ENCODE measurements at regions not wholly inside any gene's neighbourhood (a gene's known extent, or its start where the extent isn't known, plus 50 kb on each side); places are given as distances from the start of the nearest gene placed in this dataset.

GRCh38 chrX:140433582-140433981, 71.3 kb downstream of the SOX3 start:
- Histone ChIP-seq H2AFZ (ENCODE audit: control insufficient read depth, low read depth, low read length) (no peak overlapping the region), H3K9me3 (replicated peaks; ENCODE audit: control insufficient read depth, insufficient read depth, low read length) (no peaks in the 10 kb centered on the region), H3K27ac (ENCODE audit: control insufficient read depth, insufficient read depth) (no peak overlapping the region), H3K4me1 (ENCODE audit: control insufficient read depth, insufficient read depth, low read length) (no peaks in the 10 kb centered on the region), H3K36me3 (ENCODE audit: control insufficient read depth in 2 of 2, insufficient read depth in 2 of 2, low read length in 1 of 2) (no peaks in the 10 kb centered on the region), H3K79me2 (ENCODE audit: control insufficient read depth, insufficient read depth, low read length) (no peaks in the 10 kb centered on the region), H4K20me1 (ENCODE audit: control insufficient read depth, insufficient read depth) (no peaks in the 10 kb centered on the region), H3K4me3 (no peak overlapping the region), H3K4me2 (ENCODE audit: control insufficient read depth, insufficient read depth) (no peak overlapping the region), H3K9ac (ENCODE audit: control insufficient read depth, insufficient read depth, low read length) (no peak overlapping the region), H3K27me3 (replicated peaks in 1 of 2; ENCODE audit: control insufficient read depth in 2 of 2, insufficient read depth in 2 of 2, low read length in 1 of 2) (no peaks in the 10 kb centered on the region)
- 41% methylated on average over 4 of the region's 4 CpGs for WGBS (ENCODE audit: insufficient coverage, insufficient replicate concordance, low lambda C conversion rate, missing lambda C conversion rate)
- ChIA-PET POLR2A (no interaction called here), SMC1A (ENCODE audit: uncharacterized antibody, unreplicated experiment) (no interaction called here), CTCF (no interaction called here), RAD21 (ENCODE audit: unreplicated experiment) (no interaction called here)
- no peak for ATAC-seq
- no TSS peak for BruUV-seq (replicated peaks)
- intact Hi-C loops (cut with micrococcal nuclease; ENCODE audit: unreplicated experiment) (no loop called here), in situ Hi-C loops (cut with MboI) (no loop called here)
- FAIRE-seq = no peak
- DNase-seq (ENCODE audit: low read depth, low spot score) = no peak
- TF ChIP-seq CTCF (IDR thresholded peaks at IDR 0.05 in 2 of 3, conservative IDR thresholded peaks at IDR 0.05 in 1 of 3; ENCODE audit: control insufficient read depth in 2 of 3, extremely low read depth in 1 of 3, insufficient read depth in 1 of 3, low read depth in 3 of 3, low read length in 3 of 3) (no peak), WRNIP1 (IDR thresholded peaks at IDR 0.05; ENCODE audit: borderline replicate concordance, low read depth, low read length) (no peak), MTA2 (IDR thresholded peaks at IDR 0.05; ENCODE audit: low read depth) (no peak), CUX1 (IDR thresholded peaks at IDR 0.05; ENCODE audit: insufficient replicate concordance, low read depth, low read length) (no peak), ZBTB4 (CRISPR knock-in tag; IDR thresholded peaks at IDR 0.05) (no peak), ZNF207 (IDR thresholded peaks at IDR 0.05; ENCODE audit: borderline replicate concordance) (no peak), TCF12 (IDR thresholded peaks at IDR 0.05; ENCODE audit: low read depth, low read length) (no peak), SMAD5 (IDR thresholded peaks at IDR 0.05; ENCODE audit: low read depth) (no peak), TCF7 (IDR thresholded peaks at IDR 0.05; ENCODE audit: borderline replicate concordance) (no peak), SKIL (IDR thresholded peaks at IDR 0.05; ENCODE audit: low read depth, poor library complexity, severe bottlenecking) (no peak), SUZ12 (IDR thresholded peaks at IDR 0.05; ENCODE audit: unreplicated experiment) (no peak), SRF (IDR thresholded peaks at IDR 0.05; ENCODE audit: low read depth in 2 of 2, low read length in 2 of 2) (no peak), IRF4 (IDR thresholded peaks at IDR 0.05; ENCODE audit: low read depth, low read length) (no peak)
